ENCODE measurements at regions not wholly inside any gene's neighbourhood (a gene's known extent, or its start where the extent isn't known, plus 50 kb on each side); places are given as distances from the start of the nearest gene placed in this dataset.
"Not testable (repeated sequence)": the region's sequence is repeated elsewhere in the genome, so short reads cannot be mapped to it uniquely, and the experiment has no call there.

- not testable (repeated sequence) for H3K27ac ChIP-seq (ENCODE audit: low read depth, low read length); H3K36me3 ChIP-seq (ENCODE audit: control insufficient read depth, insufficient read depth, low read length); H3K4me3 ChIP-seq (ENCODE audit: low read depth, low read length); H3K4me1 ChIP-seq (ENCODE audit: control insufficient read depth, insufficient read depth, low read length); H3K27me3 ChIP-seq (ENCODE audit: control insufficient read depth, insufficient read depth, low read length); H3K9ac ChIP-seq (ENCODE audit: low read length); H3K9me3 ChIP-seq (ENCODE audit: control insufficient read depth, insufficient read depth, low read depth, low read length)
These were observed 123.6 kb upstream of the RHOU start for GRCh38 chr1:228611707-228612106.

- not testable (repeated sequence) for H3K9me3 ChIP-seq (ENCODE audit: control insufficient read depth, insufficient read depth, low read depth, low read length); H3K4me1 ChIP-seq (ENCODE audit: control insufficient read depth, insufficient read depth, low read length); H3K4me3 ChIP-seq (ENCODE audit: low read depth, low read length); H3K27ac ChIP-seq (ENCODE audit: low read depth, low read length); H3K36me3 ChIP-seq (ENCODE audit: control insufficient read depth, insufficient read depth, low read length); H3K9ac ChIP-seq (ENCODE audit: low read length); H3K27me3 ChIP-seq (ENCODE audit: control insufficient read depth, insufficient read depth, low read length)
These were observed 113.1 kb upstream of the RHOU start for GRCh38 chr1:228622002-228622716.

GRCh38 chr1:228626481-228626880 lies 108.8 kb upstream of the RHOU start:
- H3K4me1 ChIP-seq (ENCODE audit: control insufficient read depth, insufficient read depth, low read length); H3K36me3 ChIP-seq (ENCODE audit: control insufficient read depth, insufficient read depth, low read length); H3K4me3 ChIP-seq (ENCODE audit: low read depth, low read length); H3K27me3 ChIP-seq (ENCODE audit: control insufficient read depth, insufficient read depth, low read length); H3K9me3 ChIP-seq (ENCODE audit: control insufficient read depth, insufficient read depth, low read depth, low read length); H3K27ac ChIP-seq (ENCODE audit: low read depth, low read length); H3K9ac ChIP-seq (ENCODE audit: low read length): not testable (repeated sequence)

GRCh38 chr1:228632858-228633257 lies 102.4 kb upstream of the RHOU start:
- H3K27me3 ChIP-seq (ENCODE audit: control insufficient read depth, insufficient read depth, low read length); H3K4me3 ChIP-seq (ENCODE audit: low read depth, low read length); H3K9me3 ChIP-seq (ENCODE audit: control insufficient read depth, insufficient read depth, low read depth, low read length); H3K27ac ChIP-seq (ENCODE audit: low read depth, low read length); H3K36me3 ChIP-seq (ENCODE audit: control insufficient read depth, insufficient read depth, low read length); H3K4me1 ChIP-seq (ENCODE audit: control insufficient read depth, insufficient read depth, low read length); H3K9ac ChIP-seq (ENCODE audit: low read length): not testable (repeated sequence)

GRCh38 chr1:228635304-228635703 lies 100.0 kb upstream of the RHOU start:
- H3K36me3 ChIP-seq (ENCODE audit: control insufficient read depth, insufficient read depth, low read length); H3K27ac ChIP-seq (ENCODE audit: low read depth, low read length); H3K9ac ChIP-seq (ENCODE audit: low read length); H3K4me1 ChIP-seq (ENCODE audit: control insufficient read depth, insufficient read depth, low read length); H3K9me3 ChIP-seq (ENCODE audit: control insufficient read depth, insufficient read depth, low read depth, low read length); H3K27me3 ChIP-seq (ENCODE audit: control insufficient read depth, insufficient read depth, low read length): not testable (repeated sequence)
- H3K4me3 ChIP-seq (ENCODE audit: low read depth, low read length): peak overlapping the region; percentile 35; the same call in 1 of the 2 replicates

GRCh38 chr1:228637529-228637928 lies 97.8 kb upstream of the RHOU start:
- H3K4me3 ChIP-seq (ENCODE audit: low read depth, low read length); H3K27me3 ChIP-seq (ENCODE audit: control insufficient read depth, insufficient read depth, low read length); H3K9me3 ChIP-seq (ENCODE audit: control insufficient read depth, insufficient read depth, low read depth, low read length); H3K27ac ChIP-seq (ENCODE audit: low read depth, low read length); H3K9ac ChIP-seq (ENCODE audit: low read length); H3K36me3 ChIP-seq (ENCODE audit: control insufficient read depth, insufficient read depth, low read length); H3K4me1 ChIP-seq (ENCODE audit: control insufficient read depth, insufficient read depth, low read length): not testable (repeated sequence)

GRCh38 chr1:228646717-228647522 lies 88.4 kb upstream of the RHOU start:
- H3K4me1 ChIP-seq (ENCODE audit: control insufficient read depth, insufficient read depth, low read length): no peaks in the 10 kb centered on the region
- H3K9me3 ChIP-seq (ENCODE audit: control insufficient read depth, insufficient read depth, low read depth, low read length): no peaks in the 10 kb centered on the region
- peak overlapping the region; percentile 81 for H3K4me3 ChIP-seq (ENCODE audit: low read depth, low read length)
- H3K36me3 ChIP-seq (ENCODE audit: control insufficient read depth, insufficient read depth, low read length): no peaks in the 10 kb centered on the region
- H3K9ac ChIP-seq (ENCODE audit: low read length): peak overlapping the region; percentile 54
- peaks cover 54% of the 10 kb centered on the region for H3K27me3 ChIP-seq (ENCODE audit: control insufficient read depth, insufficient read depth, low read length)
- no peak overlapping the region for H3K27ac ChIP-seq (ENCODE audit: low read depth, low read length)

- H3K9ac ChIP-seq (ENCODE audit: low read length): peak overlapping the region; percentile 54
- no peaks in the 10 kb centered on the region for H3K9me3 ChIP-seq (ENCODE audit: control insufficient read depth, insufficient read depth, low read depth, low read length)
- H3K4me1 ChIP-seq (ENCODE audit: control insufficient read depth, insufficient read depth, low read length): no peaks in the 10 kb centered on the region
- H3K27me3 ChIP-seq (ENCODE audit: control insufficient read depth, insufficient read depth, low read length): peaks cover 57% of the 10 kb centered on the region
- peak overlapping the region; percentile 81 for H3K4me3 ChIP-seq (ENCODE audit: low read depth, low read length)
- no peaks in the 10 kb centered on the region for H3K36me3 ChIP-seq (ENCODE audit: control insufficient read depth, insufficient read depth, low read length)
- H3K27ac ChIP-seq (ENCODE audit: low read depth, low read length): no peak overlapping the region
These were observed 87.5 kb upstream of the RHOU start for GRCh38 chr1:228647523-228648444.

- Histone ChIP-seq H3K4me3 (ENCODE audit: low read depth, low read length) (peak overlapping the region; percentile 81; the same call in 1 of the 2 replicates), H3K9me3 (ENCODE audit: control insufficient read depth, insufficient read depth, low read depth, low read length) (no peaks in the 10 kb centered on the region), H3K27me3 (ENCODE audit: control insufficient read depth, insufficient read depth, low read length) (peaks cover 57% of the 10 kb centered on the region), H3K9ac (ENCODE audit: low read length) (no peak overlapping the region), H3K4me1 (ENCODE audit: control insufficient read depth, insufficient read depth, low read length) (no peaks in the 10 kb centered on the region), H3K36me3 (ENCODE audit: control insufficient read depth, insufficient read depth, low read length) (no peaks in the 10 kb centered on the region), H3K27ac (ENCODE audit: low read depth, low read length) (no peak overlapping the region)
These were observed 86.5 kb upstream of the RHOU start for GRCh38 chr1:228648647-228649383.

- H3K27ac ChIP-seq (ENCODE audit: low read depth, low read length): no peak overlapping the region
- peaks cover 57% of the 10 kb centered on the region for H3K27me3 ChIP-seq (ENCODE audit: control insufficient read depth, insufficient read depth, low read length)
- H3K9ac ChIP-seq (ENCODE audit: low read length): no peak overlapping the region
- no peak overlapping the region; the same call in 1 of the 2 replicates for H3K4me3 ChIP-seq (ENCODE audit: low read depth, low read length)
- H3K4me1 ChIP-seq (ENCODE audit: control insufficient read depth, insufficient read depth, low read length): no peaks in the 10 kb centered on the region
- no peaks in the 10 kb centered on the region for H3K36me3 ChIP-seq (ENCODE audit: control insufficient read depth, insufficient read depth, low read length)
- no peaks in the 10 kb centered on the region for H3K9me3 ChIP-seq (ENCODE audit: control insufficient read depth, insufficient read depth, low read depth, low read length)
These were observed 85.1 kb upstream of the RHOU start for GRCh38 chr1:228650141-228650540.
